ENCODE measurements at regions not wholly inside any gene's neighbourhood (a gene's known extent, or its start where the extent isn't known, plus 50 kb on each side); places are given as distances from the start of the nearest gene placed in this dataset.

- TF ChIP-seq POLR2A (IDR thresholded peaks at IDR 0.05), result no peak
- TF ChIP-seq CTCF (IDR thresholded peaks at IDR 0.05 in 4 of 5, conservative IDR thresholded peaks at IDR 0.05 in 1 of 5), result no peak
Measured at GRCh38 chr4:117965622-117966021, 68.7 kb upstream of the NDST3 start.

Data from gastrocnemius medialis (tissue), 4 donors.